ENCODE measurements at regions not wholly inside any gene's neighbourhood (a gene's known extent, or its start where the extent isn't known, plus 50 kb on each side); places are given as distances from the start of the nearest gene placed in this dataset.

DNA sequence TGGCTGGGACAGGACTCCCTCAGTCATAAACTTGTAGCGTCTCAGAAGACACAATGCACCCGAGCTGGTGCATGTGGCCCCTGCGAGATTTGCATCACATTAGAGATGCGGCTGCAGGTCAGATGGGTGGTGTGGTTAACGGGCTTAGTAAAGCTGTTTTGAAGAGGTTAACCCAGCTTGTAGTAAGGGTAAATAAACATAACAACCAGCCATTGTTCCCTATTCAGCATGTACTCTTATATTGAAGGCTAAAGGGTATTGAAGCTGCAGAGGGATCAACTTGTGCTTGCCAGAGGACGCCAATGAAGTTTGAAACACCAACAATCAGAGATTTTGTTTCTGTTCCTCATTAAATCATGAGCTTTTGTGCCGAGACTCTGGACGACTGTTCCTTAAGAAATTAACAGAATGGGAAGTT is 79.4 kb downstream of the ZIC5 start:
- DNase-seq = no peak
- TF ChIP-seq, protein P1, sequence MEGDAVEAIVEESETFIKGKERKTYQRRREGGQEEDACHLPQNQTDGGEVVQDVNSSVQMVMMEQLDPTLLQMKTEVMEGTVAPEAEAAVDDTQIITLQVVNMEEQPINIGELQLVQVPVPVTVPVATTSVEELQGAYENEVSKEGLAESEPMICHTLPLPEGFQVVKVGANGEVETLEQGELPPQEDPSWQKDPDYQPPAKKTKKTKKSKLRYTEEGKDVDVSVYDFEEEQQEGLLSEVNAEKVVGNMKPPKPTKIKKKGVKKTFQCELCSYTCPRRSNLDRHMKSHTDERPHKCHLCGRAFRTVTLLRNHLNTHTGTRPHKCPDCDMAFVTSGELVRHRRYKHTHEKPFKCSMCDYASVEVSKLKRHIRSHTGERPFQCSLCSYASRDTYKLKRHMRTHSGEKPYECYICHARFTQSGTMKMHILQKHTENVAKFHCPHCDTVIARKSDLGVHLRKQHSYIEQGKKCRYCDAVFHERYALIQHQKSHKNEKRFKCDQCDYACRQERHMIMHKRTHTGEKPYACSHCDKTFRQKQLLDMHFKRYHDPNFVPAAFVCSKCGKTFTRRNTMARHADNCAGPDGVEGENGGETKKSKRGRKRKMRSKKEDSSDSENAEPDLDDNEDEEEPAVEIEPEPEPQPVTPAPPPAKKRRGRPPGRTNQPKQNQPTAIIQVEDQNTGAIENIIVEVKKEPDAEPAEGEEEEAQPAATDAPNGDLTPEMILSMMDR (IDR thresholded peaks at IDR 0.05) = no peak
- TF ChIP-seq EP300 (IDR thresholded peaks at IDR 0.05) = no peak
- TF ChIP-seq POLR2AphosphoS5 (IDR thresholded peaks at IDR 0.05) = no peak
- no peak for TF ChIP-seq POLR2A (IDR thresholded peaks at IDR 0.05)
- H3K27me3 ChIP-seq = peaks cover 14 to 44% (median 31%) of the 10 kb centered on the region in 3 donors
- no peaks in the 10 kb centered on the region for H3K36me3 ChIP-seq
- WGBS, 5 donors = 52 to 70% (median 60%) methylated on average over 8 of the region's 8 CpGs
- intact Hi-C loops (cut with DNase I; ENCODE audit: low total_unique reads) = no loop called here
- no peak overlapping the region for H3K4me3 ChIP-seq
- peaks cover 8 to 19% (median 18%) of the 10 kb centered on the region in 4 donors for H3K4me1 ChIP-seq
- peaks cover 0 to 4% (median 0%) of the 10 kb centered on the region in 4 donors for H3K9me3 ChIP-seq
- H3K27ac ChIP-seq = no peak overlapping the region

DNA sequence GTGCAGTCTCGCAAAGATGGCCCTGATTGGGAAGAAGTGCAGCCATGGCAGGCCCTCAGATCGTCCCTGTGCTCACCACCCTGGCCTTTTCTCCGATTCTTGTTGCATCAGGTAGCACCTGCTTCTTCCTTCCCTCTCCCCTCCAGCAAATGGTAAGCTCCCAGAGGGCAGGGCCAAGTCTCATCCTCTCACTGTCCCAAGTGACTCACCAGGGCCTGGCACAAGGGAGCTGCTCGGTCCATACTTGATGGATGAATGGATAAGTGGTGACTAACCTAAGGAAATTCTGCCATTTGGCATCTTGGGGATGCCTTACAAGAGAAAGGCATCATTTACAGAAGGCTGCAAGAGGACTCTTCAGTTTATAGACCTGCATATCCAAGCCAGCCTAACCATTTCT is 84.9 kb downstream of the ZIC5 start:
- Histone ChIP-seq H3K36me3 (no peaks in the 10 kb centered on the region), H3K27me3 (no peaks in the 10 kb centered on the region), H3K4me3 (no peak overlapping the region), H3K9me3 (no peaks in the 10 kb centered on the region), H3K4me1 (no peaks in the 10 kb centered on the region), H3K27ac (no peak overlapping the region)
- intact Hi-C loops (cut with DNase I; ENCODE audit: low total_unique reads) = no loop called here
- DNase-seq = no peak
- TF ChIP-seq POLR2A (IDR thresholded peaks at IDR 0.05) (no peak), EP300 (IDR thresholded peaks at IDR 0.05) (no peak), POLR2AphosphoS5 (IDR thresholded peaks at IDR 0.05) (no peak)
- TF ChIP-seq, protein P1 (IDR thresholded peaks at IDR 0.05) = no peak
- 92 to 97% (median 96%) methylated on average over 4 of the region's 4 CpGs for WGBS, 5 donors

DNA sequence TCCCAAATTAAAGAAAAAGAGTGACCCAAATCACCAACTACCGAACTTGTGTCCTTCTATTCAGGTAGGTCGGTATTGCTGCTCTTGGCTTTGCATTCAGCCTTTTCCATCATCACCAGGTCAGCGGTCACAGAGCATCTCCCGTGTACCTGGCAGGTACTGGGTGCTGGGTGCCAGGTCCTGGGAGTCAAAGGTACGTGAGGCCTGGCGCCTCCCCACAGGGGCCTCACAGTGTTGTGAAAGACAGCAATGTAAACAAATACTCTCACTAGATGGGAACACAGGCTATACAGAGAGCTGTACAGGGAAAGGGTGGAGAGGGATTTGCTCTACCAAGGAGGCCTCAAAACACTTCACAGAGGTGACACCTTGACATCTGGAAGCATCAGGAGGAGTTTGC is 86.7 kb downstream of the ZIC5 start:
- WGBS, 5 donors = 61 to 68% (median 65%) methylated on average over 6 of the region's 6 CpGs
- Histone ChIP-seq H3K9me3 (no peaks in the 10 kb centered on the region), H3K27me3 (no peaks in the 10 kb centered on the region), H3K27ac (no peak overlapping the region), H3K4me1 (no peaks in the 10 kb centered on the region), H3K4me3 (no peak overlapping the region), H3K36me3 (no peaks in the 10 kb centered on the region)
- no peak for DNase-seq
- no peak for TF ChIP-seq POLR2AphosphoS5 (IDR thresholded peaks at IDR 0.05)
- no peak for TF ChIP-seq POLR2A (IDR thresholded peaks at IDR 0.05)
- TF ChIP-seq EP300 (IDR thresholded peaks at IDR 0.05) = no peak
- TF ChIP-seq, protein P1 (IDR thresholded peaks at IDR 0.05) = no peak
- intact Hi-C loops (cut with DNase I; ENCODE audit: low total_unique reads) = no loop called here

DNA sequence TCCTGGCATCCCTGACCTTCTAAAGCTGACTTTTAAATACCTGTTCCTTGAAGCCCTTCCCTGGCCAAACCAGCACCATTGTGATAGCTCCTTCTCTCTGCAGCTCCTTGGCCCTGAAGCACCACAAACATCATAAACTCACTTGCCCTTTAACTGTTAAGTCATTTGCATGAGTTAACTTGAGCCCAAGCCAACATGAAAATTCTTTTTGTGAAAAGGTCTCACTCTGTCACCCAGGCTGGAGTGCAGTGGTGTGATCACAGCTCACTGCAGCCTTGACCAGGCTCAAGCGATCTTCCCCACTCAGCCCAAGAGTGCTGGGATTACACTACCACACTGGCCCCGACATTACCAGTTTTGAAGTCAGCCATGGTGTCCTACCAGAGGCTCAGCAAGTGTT is 87.8 kb downstream of the ZIC5 start:
- Histone ChIP-seq H3K36me3 (no peaks in the 10 kb centered on the region), H3K4me3 (no peak overlapping the region), H3K27me3 (no peaks in the 10 kb centered on the region), H3K27ac (no peak overlapping the region), H3K9me3 (no peaks in the 10 kb centered on the region), H3K4me1 (no peaks in the 10 kb centered on the region)
- intact Hi-C loops (cut with DNase I; ENCODE audit: low total_unique reads) = no loop called here
- no peak for TF ChIP-seq POLR2A (IDR thresholded peaks at IDR 0.05)
- DNase-seq = no peak
- 81 to 94% (median 89%) methylated on average over 2 of the region's 2 CpGs for WGBS, 5 donors

DNA sequence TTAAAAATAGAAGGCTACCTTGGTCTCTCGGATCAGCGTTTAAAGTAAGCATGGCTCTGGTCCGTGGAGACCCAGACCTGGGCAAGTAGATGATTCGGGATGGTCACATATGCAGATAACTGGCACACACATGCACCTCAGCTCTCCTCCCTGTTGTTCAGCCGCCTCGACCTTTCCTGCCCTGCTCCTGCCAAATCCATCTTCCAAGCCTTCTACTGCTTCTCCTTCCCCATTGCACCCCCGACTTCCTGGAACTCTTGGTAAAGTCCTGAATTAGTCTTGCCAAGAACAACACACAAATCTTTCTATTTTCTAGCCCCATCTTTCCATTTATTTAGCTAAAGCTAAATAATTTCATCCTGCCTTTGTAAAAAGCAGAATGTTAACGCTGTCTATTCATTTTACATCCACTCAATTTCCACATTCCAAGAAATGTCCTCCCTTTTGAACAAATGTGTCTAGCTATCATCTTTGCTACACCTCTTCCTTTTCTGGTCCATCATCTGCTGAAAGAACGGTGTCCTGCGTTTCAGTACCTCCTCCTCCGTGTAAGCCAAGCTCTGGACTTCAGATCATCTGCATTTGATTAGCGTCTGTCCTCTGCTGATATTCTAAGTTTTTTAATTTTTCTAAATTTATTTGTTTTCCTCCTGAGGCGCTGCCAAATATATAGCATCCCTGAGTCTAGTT is 92.5 kb downstream of the ZIC5 start:
- H3K4me3 ChIP-seq = no peak overlapping the region
- TF ChIP-seq EP300 (IDR thresholded peaks at IDR 0.05) = no peak
- TF ChIP-seq, protein P1 (IDR thresholded peaks at IDR 0.05) = no peak
- no peak for TF ChIP-seq POLR2AphosphoS5 (IDR thresholded peaks at IDR 0.05)
- no peak for TF ChIP-seq POLR2A (IDR thresholded peaks at IDR 0.05)
- H3K36me3 ChIP-seq = no peaks in the 10 kb centered on the region
- H3K27me3 ChIP-seq = no peaks in the 10 kb centered on the region
- H3K27ac ChIP-seq = no peak overlapping the region
- H3K9me3 ChIP-seq = no peaks in the 10 kb centered on the region
- intact Hi-C loops (cut with DNase I; ENCODE audit: low total_unique reads) = no loop called here
- 73 to 83% (median 79%) methylated on average over 13 of the region's 13 CpGs for WGBS, 5 donors
- DNase-seq = no peak
- H3K4me1 ChIP-seq = no peaks in the 10 kb centered on the region
